PC-3 (cell line): ENCODE measurements at regions not wholly inside any gene's neighbourhood (a gene's known extent, or its start where the extent isn't known, plus 50 kb on each side); places are given as distances from the start of the nearest gene placed in this dataset.

ENCODE experiments used
- ATAC-seq: fragments of 200-7000 bp; cut with Tn5 transposase; 2 replicates; pipeline ENCODE4 v1.9.1; 2020; ENCODE audit warnings: mild to moderate bottlenecking, moderate library complexity
- BruUV-seq: library from RNA; stranded (reverse); fragments of 400-500 nt; replicated peaks from 2 replicates; lab custom pipeline; 2021; lab: Mats Ljungman, UMichigan
- CTCF ChIA-PET: fragments of 300-600 bp; sonication (Branson Sonifier 250); formaldehyde crosslinking; loops from one replicate; lab custom pipeline; 2022; ENCODE audit warnings: antibody characterized with exemption; lab: Charles Lee
- POLR2A ChIA-PET: fragments of 300-600 bp; sonication (Branson Sonifier 250); formaldehyde crosslinking; loops from one replicate; lab custom pipeline; 2022; ENCODE audit warnings: antibody characterized with exemption; ENCODE audit not compliant: unreplicated experiment; lab: Charles Lee
- DNase-seq: peaks from one replicate; pipeline ENCODE4 v3.0.0-alpha.2; 2015
- H2AFZ ChIP-seq: fragments of 300-600 bp; sonication (generic); 2 replicates; pipeline ENCODE4 v1.6.0; 2016; ENCODE audit warnings: antibody characterized with exemption, low read length
- H3F3A ChIP-seq: fragments of 300-600 bp; sonication (generic); one replicate; pipeline ENCODE4 v1.6.0; 2017; ENCODE audit warnings: antibody characterized with exemption, low read length, control low read depth, mild to moderate bottlenecking; ENCODE audit not compliant: unreplicated experiment
- H3K27ac ChIP-seq: fragments of 300-600 bp; sonication (generic); 2 replicates; pipeline ENCODE4 v1.5.1; 2016; ENCODE audit warnings: mild to moderate bottlenecking, low read length
- H3K27me3 ChIP-seq: fragments of 300-600 bp; sonication (generic); 2 replicates; pipeline ENCODE4 v1.6.1; 2016; ENCODE audit warnings: low read length, mixed read lengths
- H3K36me3 ChIP-seq: fragments of 300-600 bp; sonication (generic); 2 replicates; pipeline ENCODE4 v1.6.1; 2016; ENCODE audit warnings: low read depth, mixed run types, low read length, mixed read lengths
- H3K4me1 ChIP-seq: fragments of 300-600 bp; sonication (generic); 2 replicates; pipeline ENCODE4 v1.5.1; 2016; ENCODE audit warnings: low read length; ENCODE audit not compliant: insufficient read depth
- H3K4me2 ChIP-seq: fragments of 300-600 bp; sonication (generic); 2 replicates; pipeline ENCODE4 v1.6.0; 2016; ENCODE audit warnings: low read length
- H3K4me3 ChIP-seq: fragments of 300-600 bp; sonication (generic); 2 replicates; pipeline ENCODE4 v1.5.1; 2016; ENCODE audit warnings: mild to moderate bottlenecking, low read length, mixed read lengths
- H3K79me2 ChIP-seq: fragments of 300-600 bp; sonication (generic); 2 replicates; pipeline ENCODE4 v1.6.1; 2017; ENCODE audit warnings: low read length, mixed read lengths
- H3K9ac ChIP-seq: fragments of 300-600 bp; sonication (generic); 2 replicates; pipeline ENCODE4 v1.6.0; 2016; ENCODE audit warnings: mild to moderate bottlenecking, low read length
- H3K9me2 ChIP-seq: fragments of 300-600 bp; sonication (generic); replicated peaks from 2 replicates; pipeline ENCODE4 v1.6.1; 2016; ENCODE audit warnings: mixed run types, low read length, mixed read lengths
- H3K9me3 ChIP-seq: fragments of 300-600 bp; sonication (generic); 2 replicates; pipeline ENCODE4 v1.6.1; 2016; ENCODE audit warnings: low read length, mixed read lengths
- H4K20me1 ChIP-seq: fragments of 300-600 bp; sonication (generic); 2 replicates; pipeline ENCODE4 v1.6.1; 2016; ENCODE audit warnings: low read length, mixed read lengths
- CTCF ChIP-seq: fragments of 300-600 bp; sonication (generic); conservative IDR thresholded peaks from 2 replicates; pipeline ENCODE4 v1.5.1; 2017; ENCODE audit warnings: antibody characterized with exemption, low read depth, mild to moderate bottlenecking, low read length
- EZH2 ChIP-seq: fragments of 300-600 bp; sonication (generic); IDR thresholded peaks from one replicate; pipeline ENCODE4 v1.6.1; 2017; ENCODE audit warnings: antibody characterized with exemption, mild to moderate bottlenecking, low read length; ENCODE audit not compliant: unreplicated experiment
- EZH2phosphoT487 ChIP-seq: fragments of 300-600 bp; sonication (generic); IDR thresholded peaks from 2 replicates; pipeline ENCODE4 v1.6.1; 2018; ENCODE audit warnings: mild to moderate bottlenecking, antibody characterized with exemption, low read length, borderline replicate concordance
- intact Hi-C: fragments of 100-400 bp; cut with micrococcal nuclease; formaldehyde crosslinking; loops from 2 replicates; pipeline ENCODE4 v1.9.0; 2023

- Histone ChIP-seq H3K27ac (no peak overlapping the region), H3K4me3 (no peak overlapping the region), H3K27me3 (no peaks in the 10 kb centered on the region), H3K4me1 (peaks cover 6% of the 10 kb centered on the region; the same call in 1 of the 2 replicates), H3K9me3 (no peaks in the 10 kb centered on the region), H3K36me3 (no peaks in the 10 kb centered on the region), H3K9me2 (no peaks in the 10 kb centered on the region), H3F3A (no peaks in the 10 kb centered on the region), H2AFZ (no peak overlapping the region), H3K4me2 (no peak overlapping the region), H3K9ac (no peak overlapping the region), H3K79me2 (no peaks in the 10 kb centered on the region), H4K20me1 (no peaks in the 10 kb centered on the region)
- intact Hi-C loops, result no loop called here
- no TSS peak for BruUV-seq
- ChIA-PET CTCF (interaction anchor here (0.6 kb wide), 1 partner anchor 16 kb away, joined by 4 read pairs; no protein-coding TSS in a partner anchor), POLR2A (no interaction called here)
- TF ChIP-seq EZH2 (no peak), CTCF (no peak), EZH2phosphoT487 (no peak)
- ATAC-seq (no peak), DNase-seq (no peak)
Measured at GRCh38 chr18:57908092-57908491, 105.0 kb upstream of the ATP8B1 start.

DNA sequence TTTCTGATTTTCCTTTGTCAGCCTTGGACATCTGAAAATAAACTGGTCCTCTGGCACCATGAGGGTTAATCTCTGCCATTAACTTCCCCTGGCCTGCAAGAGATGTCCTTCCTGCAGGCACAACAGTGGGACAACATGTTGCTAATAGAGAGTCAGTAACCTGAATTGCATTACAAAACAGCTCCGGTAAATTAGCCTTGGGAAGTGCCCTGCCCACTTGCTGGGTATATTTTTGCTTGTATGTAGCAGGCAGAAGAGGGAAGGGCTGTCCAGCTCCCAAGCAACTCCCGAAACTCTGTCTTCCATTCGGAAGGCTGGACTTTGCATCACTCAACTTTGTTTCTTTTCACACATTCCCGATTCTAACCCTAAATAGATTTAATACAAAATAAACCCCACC lies 104.4 kb upstream of the ATP8B1 start:
- Histone ChIP-seq H3K9me3 (no peaks in the 10 kb centered on the region), H3F3A (no peaks in the 10 kb centered on the region), H3K4me1 (peaks cover 6% of the 10 kb centered on the region; the same call in 1 of the 2 replicates), H3K27ac (no peak overlapping the region), H3K4me3 (no peak overlapping the region), H3K9me2 (no peaks in the 10 kb centered on the region), H3K4me2 (no peak overlapping the region), H3K9ac (no peak overlapping the region), H3K27me3 (no peaks in the 10 kb centered on the region), H2AFZ (no peak overlapping the region), H3K79me2 (no peaks in the 10 kb centered on the region), H4K20me1 (no peaks in the 10 kb centered on the region), H3K36me3 (no peaks in the 10 kb centered on the region)
- ATAC-seq, result no peak
- ChIA-PET CTCF (no interaction called here), POLR2A (no interaction called here)
- no peak for DNase-seq
- intact Hi-C loops, result no loop called here
- no peak for TF ChIP-seq CTCF
- no peak for TF ChIP-seq EZH2phosphoT487
- no peak for TF ChIP-seq EZH2
- BruUV-seq, result no TSS peak

DNA sequence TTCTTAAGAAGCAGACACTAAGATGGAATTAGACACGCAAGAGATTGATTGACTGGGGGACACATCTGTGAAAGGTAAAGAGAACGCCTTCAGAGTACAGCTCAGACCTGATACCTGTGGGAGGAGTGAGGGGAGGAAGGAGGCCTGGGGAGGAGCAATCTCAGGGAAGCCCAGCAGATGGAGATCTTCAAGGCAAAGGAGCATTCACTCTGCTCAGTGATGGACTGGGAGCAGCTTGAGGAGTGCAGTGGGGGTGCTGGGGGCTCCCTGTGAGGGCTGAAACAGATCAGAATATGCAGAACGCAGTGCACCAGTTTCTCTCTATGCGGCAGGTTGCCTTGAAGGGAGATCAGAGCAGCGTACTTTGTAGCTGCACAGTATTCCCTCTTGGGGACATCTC lies 103.7 kb upstream of the ATP8B1 start:
- no peak overlapping the region for H3K27ac ChIP-seq
- H3F3A ChIP-seq, result no peaks in the 10 kb centered on the region
- DNase-seq (peak; percentile 18), ATAC-seq (peak; percentile 70)
- TF ChIP-seq CTCF, result peak; percentile 37
- no peak for TF ChIP-seq EZH2
- H2AFZ ChIP-seq, result no peak overlapping the region
- no peak overlapping the region for H3K4me2 ChIP-seq
- H3K36me3 ChIP-seq, result no peaks in the 10 kb centered on the region
- H3K27me3 ChIP-seq, result no peaks in the 10 kb centered on the region
- BruUV-seq, result no TSS peak
- H3K4me3 ChIP-seq, result no peak overlapping the region
- H3K79me2 ChIP-seq, result no peaks in the 10 kb centered on the region
- ChIA-PET CTCF (no interaction called here), POLR2A (interaction anchor here (0.6 kb wide), 1 partner anchor 99 kb away, joined by 5 read pairs; no protein-coding TSS in a partner anchor)
- peaks cover 6% of the 10 kb centered on the region; the same call in 1 of the 2 replicates for H3K4me1 ChIP-seq
- H3K9ac ChIP-seq, result no peak overlapping the region
- H3K9me3 ChIP-seq, result no peaks in the 10 kb centered on the region
- no peaks in the 10 kb centered on the region for H3K9me2 ChIP-seq
- intact Hi-C loops, result no loop called here
- no peaks in the 10 kb centered on the region for H4K20me1 ChIP-seq
